HL-60 (cell line): ENCODE measurements at regions not wholly inside any gene's neighbourhood (a gene's known extent, or its start where the extent isn't known, plus 50 kb on each side); places are given as distances from the start of the nearest gene placed in this dataset.

Experiments
- CTCF ChIP-seq: IDR thresholded peaks from one replicate; pipeline ENCODE4 v1.5.1; 2011; ENCODE audit warnings: low read length, control low read depth, inconsistent platforms; ENCODE audit not compliant: insufficient read depth
- GABPA ChIP-seq: IDR thresholded peaks from 2 replicates; pipeline ENCODE4 v1.6.1; 2012; ENCODE audit warnings: low read depth
- POLR2AphosphoS5 ChIP-seq: IDR thresholded peaks from 2 replicates; pipeline ENCODE4 v1.6.1; 2012; ENCODE audit warnings: low read depth
- REST ChIP-seq: IDR thresholded peaks from 2 replicates; pipeline ENCODE4 v1.6.1; 2012; ENCODE audit warnings: low read depth; ENCODE audit not compliant: insufficient replicate concordance
- SPI1 ChIP-seq: IDR thresholded peaks from 2 replicates; pipeline ENCODE4 v1.6.1; 2012; ENCODE audit warnings: low read depth, mild to moderate bottlenecking, borderline replicate concordance

GRCh38 chr1:4894566-4894965 lies 240.2 kb downstream of the AJAP1 start:
- no peak for TF ChIP-seq CTCF
- TF ChIP-seq POLR2AphosphoS5 = no peak
- TF ChIP-seq REST = no peak
- TF ChIP-seq GABPA = no peak
- TF ChIP-seq SPI1 = no peak
